MM.1S (cell line): ENCODE measurements at regions not wholly inside any gene's neighbourhood (a gene's known extent, or its start where the extent isn't known, plus 50 kb on each side); places are given as distances from the start of the nearest gene placed in this dataset.

ENCODE experiments used
- DNase-seq: peaks from one replicate; pipeline ENCODE4 v3.0.0-alpha.2; 2015
- H2AFZ ChIP-seq: fragments of 300-600 bp; sonication (generic); 2 replicates; pipeline ENCODE4 v1.6.0; 2016; ENCODE audit warnings: antibody characterized with exemption, low read length
- H3F3A ChIP-seq: fragments of 300-600 bp; sonication (generic); 2 replicates; pipeline ENCODE4 v1.6.1; 2016; ENCODE audit warnings: mild to moderate bottlenecking, antibody characterized with exemption, low read length, moderate library complexity, mixed read lengths; ENCODE audit not compliant: insufficient read depth
- H3K27ac ChIP-seq: fragments of 300-600 bp; sonication (generic); 2 replicates; pipeline ENCODE4 v1.5.1; 2016; ENCODE audit warnings: mild to moderate bottlenecking, low read length
- H3K27me3 ChIP-seq: fragments of 300-600 bp; sonication (generic); replicated peaks from 2 replicates; pipeline ENCODE4 v1.6.0; 2016; ENCODE audit warnings: low read length; ENCODE audit not compliant: insufficient read depth
- H3K36me3 ChIP-seq: fragments of 300-600 bp; sonication (generic); replicated peaks from 2 replicates; pipeline ENCODE4 v1.6.1; 2016; ENCODE audit warnings: mild to moderate bottlenecking, low read length, mixed read lengths; ENCODE audit not compliant: insufficient read depth
- H3K4me1 ChIP-seq: fragments of 300-600 bp; sonication (generic); 2 replicates; pipeline ENCODE4 v1.6.1; 2016; ENCODE audit warnings: low read length, mixed read lengths
- H3K4me2 ChIP-seq: fragments of 300-600 bp; sonication (generic); 2 replicates; pipeline ENCODE4 v1.6.0; 2016; ENCODE audit warnings: low read depth, low read length
- H3K4me3 ChIP-seq: fragments of 300-600 bp; sonication (generic); 2 replicates; pipeline ENCODE4 v1.5.1; 2016; ENCODE audit warnings: low read length, mixed read lengths
- H3K79me2 ChIP-seq: fragments of 300-600 bp; sonication (generic); 2 replicates; pipeline ENCODE4 v1.6.1; 2016; ENCODE audit warnings: mixed run types, low read length, mixed read lengths
- H3K9ac ChIP-seq: fragments of 300-600 bp; sonication (generic); 2 replicates; pipeline ENCODE4 v1.6.1; 2016; ENCODE audit warnings: low read length, mixed read lengths
- H3K9me2 ChIP-seq: fragments of 300-600 bp; sonication (generic); replicated peaks from 2 replicates; pipeline ENCODE4 v1.6.1; 2016; ENCODE audit warnings: mild to moderate bottlenecking, low read length, mixed read lengths; ENCODE audit not compliant: insufficient read depth
- H3K9me3 ChIP-seq: fragments of 300-600 bp; sonication (generic); replicated peaks from 2 replicates; pipeline ENCODE4 v1.6.1; 2016; ENCODE audit warnings: mild to moderate bottlenecking, low read length, mixed read lengths; ENCODE audit not compliant: insufficient read depth
- H4K20me1 ChIP-seq: fragments of 300-600 bp; sonication (generic); 2 replicates; pipeline ENCODE4 v1.6.1; 2016; ENCODE audit warnings: mild to moderate bottlenecking, low read length, moderate library complexity, mixed read lengths; ENCODE audit not compliant: insufficient read depth
- EZH2 ChIP-seq: fragments of 300-600 bp; sonication (generic); optimal IDR thresholded peaks from 2 replicates; pipeline ENCODE3; 2017; ENCODE audit warnings: low read depth, mild to moderate bottlenecking, antibody characterized with exemption, low read length, mixed read lengths
- EZH2phosphoT487 ChIP-seq: fragments of 300-600 bp; sonication (generic); IDR thresholded peaks from 2 replicates; pipeline ENCODE4 v1.6.1; 2018; ENCODE audit warnings: antibody characterized with exemption, low read length
- TF ChIP-seq, protein P1 (sequence below): fragments of 300-600 bp; sonication (generic); IDR thresholded peaks from 2 replicates; pipeline ENCODE4 v1.5.1; 2016; ENCODE audit warnings: antibody characterized with exemption, low read length, mixed read lengths

DNA sequence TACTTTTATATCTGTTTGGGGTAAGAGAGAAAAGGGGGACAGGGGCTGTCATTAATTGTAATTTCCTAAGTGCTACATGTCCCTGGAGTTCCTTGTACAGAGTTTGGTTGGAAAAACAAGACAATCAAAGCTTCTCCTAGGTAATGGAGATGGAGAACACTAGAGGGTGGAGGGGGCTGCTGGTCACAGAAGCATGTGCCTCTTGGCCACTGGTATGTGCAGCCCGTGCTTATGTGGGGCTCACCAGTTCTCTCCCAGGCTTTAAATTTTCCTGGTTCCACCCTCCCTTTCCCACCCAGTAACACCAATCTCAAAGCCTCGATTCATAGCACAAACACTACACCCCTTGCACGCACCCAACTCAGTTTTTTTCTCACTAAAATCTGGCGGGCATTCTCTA is 165.6 kb downstream of the SAMD5 start:
- Histone ChIP-seq H3K4me3 (no peak overlapping the region), H3K79me2 (no peaks in the 10 kb centered on the region), H4K20me1 (no peaks in the 10 kb centered on the region), H3K27ac (no peak overlapping the region), H3F3A (no peaks in the 10 kb centered on the region), H3K9me2 (no peaks in the 10 kb centered on the region), H3K9ac (no peak overlapping the region), H3K36me3 (no peaks in the 10 kb centered on the region), H3K9me3 (no peaks in the 10 kb centered on the region), H3K27me3 (no peaks in the 10 kb centered on the region), H3K4me2 (no peak overlapping the region), H2AFZ (no peak overlapping the region), H3K4me1 (no peaks in the 10 kb centered on the region)
- DNase-seq, result no peak
- TF ChIP-seq EZH2, result no peak
- TF ChIP-seq, protein P1, sequence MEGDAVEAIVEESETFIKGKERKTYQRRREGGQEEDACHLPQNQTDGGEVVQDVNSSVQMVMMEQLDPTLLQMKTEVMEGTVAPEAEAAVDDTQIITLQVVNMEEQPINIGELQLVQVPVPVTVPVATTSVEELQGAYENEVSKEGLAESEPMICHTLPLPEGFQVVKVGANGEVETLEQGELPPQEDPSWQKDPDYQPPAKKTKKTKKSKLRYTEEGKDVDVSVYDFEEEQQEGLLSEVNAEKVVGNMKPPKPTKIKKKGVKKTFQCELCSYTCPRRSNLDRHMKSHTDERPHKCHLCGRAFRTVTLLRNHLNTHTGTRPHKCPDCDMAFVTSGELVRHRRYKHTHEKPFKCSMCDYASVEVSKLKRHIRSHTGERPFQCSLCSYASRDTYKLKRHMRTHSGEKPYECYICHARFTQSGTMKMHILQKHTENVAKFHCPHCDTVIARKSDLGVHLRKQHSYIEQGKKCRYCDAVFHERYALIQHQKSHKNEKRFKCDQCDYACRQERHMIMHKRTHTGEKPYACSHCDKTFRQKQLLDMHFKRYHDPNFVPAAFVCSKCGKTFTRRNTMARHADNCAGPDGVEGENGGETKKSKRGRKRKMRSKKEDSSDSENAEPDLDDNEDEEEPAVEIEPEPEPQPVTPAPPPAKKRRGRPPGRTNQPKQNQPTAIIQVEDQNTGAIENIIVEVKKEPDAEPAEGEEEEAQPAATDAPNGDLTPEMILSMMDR, result no peak
- no peak for TF ChIP-seq EZH2phosphoT487

- Histone ChIP-seq H3K4me2 (no peak overlapping the region), H3F3A (no peaks in the 10 kb centered on the region), H3K9me2 (no peaks in the 10 kb centered on the region), H3K9me3 (no peaks in the 10 kb centered on the region), H3K27me3 (no peaks in the 10 kb centered on the region), H3K27ac (no peak overlapping the region), H3K36me3 (no peaks in the 10 kb centered on the region), H3K9ac (no peak overlapping the region), H3K79me2 (no peaks in the 10 kb centered on the region), H4K20me1 (no peaks in the 10 kb centered on the region), H3K4me3 (no peak overlapping the region), H2AFZ (no peak overlapping the region), H3K4me1 (no peaks in the 10 kb centered on the region)
- TF ChIP-seq, protein P1, result no peak
- no peak for TF ChIP-seq EZH2
- TF ChIP-seq EZH2phosphoT487, result no peak
- no peak for DNase-seq
Measured at GRCh38 chr6:147674794-147675193, 166.3 kb downstream of the SAMD5 start.

- no peak for DNase-seq
Measured at GRCh38 chr6:147675281-147675680, 166.8 kb downstream of the SAMD5 start.

More at GRCh38 chr6:147675281-147675680, 166.8 kb downstream of the SAMD5 start:
- Histone ChIP-seq H3K4me3 (no peak overlapping the region), H3K4me1 (no peaks in the 10 kb centered on the region), H3K4me2 (no peak overlapping the region), H2AFZ (no peak overlapping the region), H3K36me3 (no peaks in the 10 kb centered on the region), H3K27ac (no peak overlapping the region), H4K20me1 (no peaks in the 10 kb centered on the region), H3K27me3 (no peaks in the 10 kb centered on the region), H3K79me2 (no peaks in the 10 kb centered on the region), H3K9ac (no peak overlapping the region), H3F3A (no peaks in the 10 kb centered on the region), H3K9me3 (no peaks in the 10 kb centered on the region), H3K9me2 (no peaks in the 10 kb centered on the region)
- TF ChIP-seq, protein P1, result no peak
- TF ChIP-seq EZH2 (no peak), EZH2phosphoT487 (no peak)
